SHP77 treated with DMSO at 0.1 percent for 48 hours (cell line): ENCODE measurements at regions not wholly inside any gene's neighbourhood (a gene's known extent, or its start where the extent isn't known, plus 50 kb on each side); places are given as distances from the start of the nearest gene placed in this dataset.

Experiments
- DNase-seq: peaks from one replicate; lab custom pipeline; 2025; lab: John Stamatoyannopoulos, UW

GRCh38 chr2:42932271-42933151 lies 140.1 kb upstream of the HAAO start:
- no peak for DNase-seq

GRCh38 chr2:42931818-42932195 lies 139.4 kb upstream of the HAAO start:
- DNase-seq, result no peak

- DNase-seq, result peak; percentile 18
Measured at GRCh38 chr2:42931146-42931817, 138.9 kb upstream of the HAAO start.

- DNase-seq, result peak; percentile 16
Measured at GRCh38 chr2:42930025-42930581, 137.7 kb upstream of the HAAO start.

GRCh38 chr2:42929546-42930024 lies 137.2 kb upstream of the HAAO start:
- no peak for DNase-seq

GRCh38 chr2:42928692-42929545 lies 136.5 kb upstream of the HAAO start:
- DNase-seq, result peak; percentile 10

- DNase-seq, result no peak
Measured at GRCh38 chr2:42928161-42928691, 135.8 kb upstream of the HAAO start.

GRCh38 chr2:42927334-42928160 lies 135.2 kb upstream of the HAAO start:
- DNase-seq, result no peak

GRCh38 chr2:42926434-42927333 lies 134.3 kb upstream of the HAAO start:
- peak; percentile 52 for DNase-seq

GRCh38 chr2:42925742-42926433 lies 133.5 kb upstream of the HAAO start:
- DNase-seq, result no peak

- no peak for DNase-seq
Measured at GRCh38 chr2:42924418-42924886, 132.1 kb upstream of the HAAO start.

- DNase-seq, result no peak
Measured at GRCh38 chr2:42923580-42924417, 131.4 kb upstream of the HAAO start.

GRCh38 chr2:42922790-42923579 lies 130.6 kb upstream of the HAAO start:
- DNase-seq, result no peak

- no peak for DNase-seq
Measured at GRCh38 chr2:42922293-42922692, 129.9 kb upstream of the HAAO start.

- no peak for DNase-seq
Measured at GRCh38 chr2:42921721-42922120, 129.3 kb upstream of the HAAO start.

- no peak for DNase-seq
Measured at GRCh38 chr2:42921147-42921520, 128.8 kb upstream of the HAAO start.

GRCh38 chr2:42920446-42921146 lies 128.2 kb upstream of the HAAO start:
- DNase-seq, result no peak
